ENCODE measurements at regions not wholly inside any gene's neighbourhood (a gene's known extent, or its start where the extent isn't known, plus 50 kb on each side); places are given as distances from the start of the nearest gene placed in this dataset.

- TF ChIP-seq CTCF (conservative IDR thresholded peaks at IDR 0.05 in 1 of 2, IDR thresholded peaks at IDR 0.05 in 1 of 2; ENCODE audit: extremely low read depth in 1 of 2, insufficient read depth in 1 of 2, low read depth in 1 of 2, low read length in 2 of 2) (no peak), EZH2 (IDR thresholded peaks at IDR 0.05; ENCODE audit: borderline replicate concordance, low read length) (no peak)
Measured at GRCh38 chr5:62155988-62156387, 150.0 kb upstream of the KIF2A start.
